ENCODE measurements at regions not wholly inside any gene's neighbourhood (a gene's known extent, or its start where the extent isn't known, plus 50 kb on each side); places are given as distances from the start of the nearest gene placed in this dataset.

- ATAC-seq (no peak), DNase-seq (ENCODE audit: low read depth in 1 of 2, low spot score in 1 of 2) (no peak), FAIRE-seq (no peak)
- TF ChIP-seq CHD2 (IDR thresholded peaks at IDR 0.05; ENCODE audit: low read length, partially characterized antibody) (no peak), TFCP2L1 (CRISPR knock-in tag; IDR thresholded peaks at IDR 0.05) (no peak), SMC3 (IDR thresholded peaks at IDR 0.05) (no peak), CBX2 (IDR thresholded peaks at IDR 0.05; ENCODE audit: borderline replicate concordance, low read depth) (no peak), FOXS1 (CRISPR knock-in tag; IDR thresholded peaks at IDR 0.05) (no peak), POLR2A (IDR thresholded peaks at IDR 0.05; ENCODE audit: low read length) (no peak), RFX5 (IDR thresholded peaks at IDR 0.05) (no peak), HOXA7 (CRISPR knock-in tag; IDR thresholded peaks at IDR 0.05) (no peak), RAD21 (conservative IDR thresholded peaks at IDR 0.05 in 1 of 2, IDR thresholded peaks at IDR 0.05 in 1 of 2) (no peak), ZC3H11A (IDR thresholded peaks at IDR 0.05) (no peak), JUNB (IDR thresholded peaks at IDR 0.05) (no peak), MYC (IDR thresholded peaks at IDR 0.05; ENCODE audit: borderline replicate concordance, low read length) (no peak), ESRRA (IDR thresholded peaks at IDR 0.05; ENCODE audit: borderline replicate concordance, low read length) (no peak), HOXB5 (CRISPR knock-in tag; IDR thresholded peaks at IDR 0.05) (no peak), CBX8 (IDR thresholded peaks at IDR 0.05) (no peak), TP53 (CRISPR knock-in tag; IDR thresholded peaks at IDR 0.05) (no peak)
- TF ChIP-seq, protein P1, sequence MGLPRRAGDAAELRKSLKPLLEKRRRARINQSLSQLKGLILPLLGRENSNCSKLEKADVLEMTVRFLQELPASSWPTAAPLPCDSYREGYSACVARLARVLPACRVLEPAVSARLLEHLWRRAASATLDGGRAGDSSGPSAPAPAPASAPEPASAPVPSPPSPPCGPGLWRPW (IDR thresholded peaks at IDR 0.05): no peak
- TF ChIP-seq, protein P2, sequence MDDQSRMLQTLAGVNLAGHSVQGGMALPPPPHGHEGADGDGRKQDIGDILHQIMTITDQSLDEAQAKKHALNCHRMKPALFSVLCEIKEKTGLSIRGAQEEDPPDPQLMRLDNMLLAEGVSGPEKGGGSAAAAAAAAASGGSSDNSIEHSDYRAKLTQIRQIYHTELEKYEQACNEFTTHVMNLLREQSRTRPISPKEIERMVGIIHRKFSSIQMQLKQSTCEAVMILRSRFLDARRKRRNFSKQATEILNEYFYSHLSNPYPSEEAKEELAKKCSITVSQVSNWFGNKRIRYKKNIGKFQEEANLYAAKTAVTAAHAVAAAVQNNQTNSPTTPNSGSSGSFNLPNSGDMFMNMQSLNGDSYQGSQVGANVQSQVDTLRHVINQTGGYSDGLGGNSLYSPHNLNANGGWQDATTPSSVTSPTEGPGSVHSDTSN (IDR thresholded peaks at IDR 0.05): no peak
- Histone ChIP-seq H3K4me1 (no peaks in the 10 kb centered on the region), H3K4me2 (no peak overlapping the region), H3K9me3 (no peaks in the 10 kb centered on the region), H3K4me3 (no peak overlapping the region), H3K27ac (no peak overlapping the region)
- ChIA-PET POLR2A (no interaction called here), CTCF (no interaction called here)
- 12% methylated on average over 7 of the region's 7 CpGs for WGBS (ENCODE audit: missing lambda C conversion rate)
Measured at GRCh38 chr5:152226191-152226590, 178.9 kb downstream of the NMUR2 start.

GRCh38 chr5:152221721-152222629 lies 183.1 kb downstream of the NMUR2 start:
- H3K9me3 ChIP-seq: no peaks in the 10 kb centered on the region
- H3K4me1 ChIP-seq: no peaks in the 10 kb centered on the region
- WGBS (ENCODE audit: missing lambda C conversion rate): 16% methylated on average over 5 of the region's 5 CpGs
- no peak overlapping the region for H3K4me2 ChIP-seq
- CTCF ChIA-PET: interaction anchor here (1.1 kb wide), 1 partner anchor 79 kb away, joined by 3 read pairs; no protein-coding TSS in a partner anchor
- POLR2A ChIA-PET: no interaction called here
- ATAC-seq (no peak), FAIRE-seq (no peak), DNase-seq (ENCODE audit: low read depth in 1 of 2, low spot score in 1 of 2) (no peak)
- no peak overlapping the region for H3K4me3 ChIP-seq
- no peak overlapping the region for H3K27ac ChIP-seq
- TF ChIP-seq GATA3 (IDR thresholded peaks at IDR 0.05; ENCODE audit: borderline replicate concordance) (no peak), REST (IDR thresholded peaks at IDR 0.05) (no peak), HOXB13 (CRISPR knock-in tag; IDR thresholded peaks at IDR 0.05; ENCODE audit: low read depth) (no peak), CHD4 (IDR thresholded peaks at IDR 0.05; ENCODE audit: borderline replicate concordance) (no peak), MAFK (IDR thresholded peaks at IDR 0.05; ENCODE audit: partially characterized antibody) (no peak), NPAS2 (CRISPR knock-in tag; IDR thresholded peaks at IDR 0.05; ENCODE audit: borderline replicate concordance) (no peak), RAD21 (conservative IDR thresholded peaks at IDR 0.05 in 1 of 2, IDR thresholded peaks at IDR 0.05 in 1 of 2) (no peak), EHMT2 (IDR thresholded peaks at IDR 0.05; ENCODE audit: low read depth) (no peak), ESRRA (IDR thresholded peaks at IDR 0.05; ENCODE audit: borderline replicate concordance, low read length) (no peak), MYC (IDR thresholded peaks at IDR 0.05; ENCODE audit: borderline replicate concordance, low read length) (no peak), PHF8 (IDR thresholded peaks at IDR 0.05; ENCODE audit: borderline replicate concordance, low read depth) (no peak), HOXA7 (CRISPR knock-in tag; IDR thresholded peaks at IDR 0.05) (no peak), FOXS1 (CRISPR knock-in tag; IDR thresholded peaks at IDR 0.05) (no peak), JUNB (IDR thresholded peaks at IDR 0.05) (no peak), TFCP2L1 (CRISPR knock-in tag; IDR thresholded peaks at IDR 0.05) (no peak), EP300 (IDR thresholded peaks at IDR 0.05) (no peak), RCOR1 (IDR thresholded peaks at IDR 0.05; ENCODE audit: low read depth, low read length) (no peak)
- TF ChIP-seq, protein P3, sequence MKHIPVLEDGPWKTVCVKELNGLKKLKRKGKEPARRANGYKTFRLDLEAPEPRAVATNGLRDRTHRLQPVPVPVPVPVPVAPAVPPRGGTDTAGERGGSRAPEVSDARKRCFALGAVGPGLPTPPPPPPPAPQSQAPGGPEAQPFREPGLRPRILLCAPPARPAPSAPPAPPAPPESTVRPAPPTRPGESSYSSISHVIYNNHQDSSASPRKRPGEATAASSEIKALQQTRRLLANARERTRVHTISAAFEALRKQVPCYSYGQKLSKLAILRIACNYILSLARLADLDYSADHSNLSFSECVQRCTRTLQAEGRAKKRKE (CRISPR knock-in tag; IDR thresholded peaks at IDR 0.05; ENCODE audit: low read depth): no peak
